ENCODE measurements at regions not wholly inside any gene's neighbourhood (a gene's known extent, or its start where the extent isn't known, plus 50 kb on each side); places are given as distances from the start of the nearest gene placed in this dataset.

DNA sequence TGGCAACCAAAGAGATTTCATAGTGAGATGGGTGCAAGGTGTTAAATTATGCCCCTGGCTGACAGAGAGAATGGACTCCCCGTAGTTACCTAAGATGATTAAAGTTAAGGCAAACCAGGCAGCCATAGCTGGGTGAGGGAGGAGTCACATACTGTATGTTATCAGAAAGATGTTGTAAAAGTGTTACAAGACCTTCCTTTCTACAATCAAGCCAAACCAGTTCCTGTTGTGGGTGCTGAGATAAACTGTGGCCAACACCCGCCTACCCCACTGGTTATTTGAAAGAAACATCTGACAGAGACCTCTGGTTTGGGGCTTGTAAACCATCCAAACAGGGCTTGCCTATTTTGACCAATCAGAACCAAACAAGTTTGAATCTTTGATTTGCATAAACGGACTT, 684.7 kb upstream of the NUDT12 start:
- no peak overlapping the region for H3K27ac ChIP-seq (ENCODE audit: control insufficient read depth, insufficient read depth, low read length)
- no peaks in the 10 kb centered on the region for H4K20me1 ChIP-seq (ENCODE audit: control insufficient read depth, extremely low read depth, insufficient read depth, low read length)
- TF ChIP-seq, protein P1, sequence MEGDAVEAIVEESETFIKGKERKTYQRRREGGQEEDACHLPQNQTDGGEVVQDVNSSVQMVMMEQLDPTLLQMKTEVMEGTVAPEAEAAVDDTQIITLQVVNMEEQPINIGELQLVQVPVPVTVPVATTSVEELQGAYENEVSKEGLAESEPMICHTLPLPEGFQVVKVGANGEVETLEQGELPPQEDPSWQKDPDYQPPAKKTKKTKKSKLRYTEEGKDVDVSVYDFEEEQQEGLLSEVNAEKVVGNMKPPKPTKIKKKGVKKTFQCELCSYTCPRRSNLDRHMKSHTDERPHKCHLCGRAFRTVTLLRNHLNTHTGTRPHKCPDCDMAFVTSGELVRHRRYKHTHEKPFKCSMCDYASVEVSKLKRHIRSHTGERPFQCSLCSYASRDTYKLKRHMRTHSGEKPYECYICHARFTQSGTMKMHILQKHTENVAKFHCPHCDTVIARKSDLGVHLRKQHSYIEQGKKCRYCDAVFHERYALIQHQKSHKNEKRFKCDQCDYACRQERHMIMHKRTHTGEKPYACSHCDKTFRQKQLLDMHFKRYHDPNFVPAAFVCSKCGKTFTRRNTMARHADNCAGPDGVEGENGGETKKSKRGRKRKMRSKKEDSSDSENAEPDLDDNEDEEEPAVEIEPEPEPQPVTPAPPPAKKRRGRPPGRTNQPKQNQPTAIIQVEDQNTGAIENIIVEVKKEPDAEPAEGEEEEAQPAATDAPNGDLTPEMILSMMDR (optimal IDR thresholded peaks at IDR 0.05 in 1 of 3, IDR thresholded peaks at IDR 0.05 in 1 of 3, conservative IDR thresholded peaks at IDR 0.05 in 1 of 3; ENCODE audit: extremely low read depth in 1 of 3, insufficient read depth in 2 of 3, low read length in 3 of 3), result no peak
- no peak for TF ChIP-seq EZH2 (IDR thresholded peaks at IDR 0.05; ENCODE audit: low read length)
- no peaks in the 10 kb centered on the region for H3K79me2 ChIP-seq (ENCODE audit: control insufficient read depth, insufficient read depth, low read length)
- no peaks in the 10 kb centered on the region for H3K9me3 ChIP-seq (ENCODE audit: control insufficient read depth, low read depth, low read length)
- no peaks in the 10 kb centered on the region for H3K9me1 ChIP-seq (ENCODE audit: control insufficient read depth, extremely low read depth, insufficient read depth, low read length)
- no peak overlapping the region for H3K4me2 ChIP-seq (ENCODE audit: control insufficient read depth, extremely low read depth, insufficient read depth, low read depth, low read length)
- H3K9ac ChIP-seq (ENCODE audit: control insufficient read depth, extremely low read depth, insufficient read depth, low read length), result no peak overlapping the region
- H3K27me3 ChIP-seq (ENCODE audit: control insufficient read depth, extremely low read depth, insufficient read depth, low read length), result no peaks in the 10 kb centered on the region
- dilution Hi-C loops (cut with MboI; ENCODE audit: extremely low pct_ligation_motif_present, low sequenced_read_pairs), result no loop called here
- FAIRE-seq (peak; percentile 13), DNase-seq (ENCODE audit: low read depth, low spot score) (no peak)
- H3K4me1 ChIP-seq (ENCODE audit: control insufficient read depth, extremely low read depth, insufficient read depth, low read length), result peaks cover 4% of the 10 kb centered on the region
- peak overlapping the region; percentile 42 for H2AFZ ChIP-seq (ENCODE audit: control insufficient read depth, low read length)
- no peak overlapping the region for H3K4me3 ChIP-seq (ENCODE audit: control insufficient read depth in 2 of 3, extremely low read depth in 1 of 3, insufficient read depth in 2 of 3, low read depth in 1 of 3, low read length in 3 of 3)
- no peaks in the 10 kb centered on the region for H3K36me3 ChIP-seq (ENCODE audit: control insufficient read depth in 2 of 2, extremely low read depth in 1 of 2, insufficient read depth in 2 of 2, low read length in 2 of 2)

DNA sequence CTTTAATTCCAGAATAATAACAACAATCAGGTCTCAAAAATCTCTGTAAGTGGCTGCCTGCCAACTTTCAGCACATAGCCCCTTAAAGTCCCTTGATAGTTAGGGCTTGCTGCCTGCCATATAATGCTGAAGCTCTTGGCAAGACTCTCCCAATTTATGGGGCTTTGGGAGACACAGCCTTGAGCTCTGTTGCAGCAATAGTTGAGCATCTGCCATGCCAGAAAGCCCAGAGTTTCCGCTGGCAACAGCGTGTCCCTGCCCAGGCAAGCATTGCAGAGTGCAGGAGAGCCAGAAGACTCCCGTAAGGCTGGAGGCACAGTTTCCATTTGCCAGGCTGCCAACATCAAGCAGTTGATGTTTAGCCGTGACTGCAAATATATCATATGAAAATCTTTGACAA, 678.5 kb upstream of the NUDT12 start:
- H3K9me1 ChIP-seq (ENCODE audit: control insufficient read depth, extremely low read depth, insufficient read depth, low read length), result no peaks in the 10 kb centered on the region
- H2AFZ ChIP-seq (ENCODE audit: control insufficient read depth, low read length), result peak overlapping the region; percentile 61
- H3K27ac ChIP-seq (ENCODE audit: control insufficient read depth, insufficient read depth, low read length), result no peak overlapping the region
- peak overlapping the region; percentile 36 for H3K4me2 ChIP-seq (ENCODE audit: control insufficient read depth, extremely low read depth, insufficient read depth, low read depth, low read length)
- H3K27me3 ChIP-seq (ENCODE audit: control insufficient read depth, extremely low read depth, insufficient read depth, low read length), result no peaks in the 10 kb centered on the region
- H4K20me1 ChIP-seq (ENCODE audit: control insufficient read depth, extremely low read depth, insufficient read depth, low read length), result no peaks in the 10 kb centered on the region
- no peak for TF ChIP-seq EZH2 (IDR thresholded peaks at IDR 0.05; ENCODE audit: low read length)
- TF ChIP-seq, protein P1 (optimal IDR thresholded peaks at IDR 0.05 in 1 of 3, IDR thresholded peaks at IDR 0.05 in 1 of 3, conservative IDR thresholded peaks at IDR 0.05 in 1 of 3; ENCODE audit: extremely low read depth in 1 of 3, insufficient read depth in 2 of 3, low read length in 3 of 3), result no peak
- H3K79me2 ChIP-seq (ENCODE audit: control insufficient read depth, insufficient read depth, low read length), result no peaks in the 10 kb centered on the region
- FAIRE-seq, result peak; percentile 43
- H3K36me3 ChIP-seq (ENCODE audit: control insufficient read depth in 2 of 2, extremely low read depth in 1 of 2, insufficient read depth in 2 of 2, low read length in 2 of 2), result no peaks in the 10 kb centered on the region
- no peaks in the 10 kb centered on the region for H3K9me3 ChIP-seq (ENCODE audit: control insufficient read depth, low read depth, low read length)
- dilution Hi-C loops (cut with MboI; ENCODE audit: extremely low pct_ligation_motif_present, low sequenced_read_pairs), result no loop called here
- H3K4me3 ChIP-seq (ENCODE audit: control insufficient read depth in 2 of 3, extremely low read depth in 1 of 3, insufficient read depth in 2 of 3, low read depth in 1 of 3, low read length in 3 of 3), result no peak overlapping the region
- H3K9ac ChIP-seq (ENCODE audit: control insufficient read depth, extremely low read depth, insufficient read depth, low read length), result no peak overlapping the region
- DNase-seq (ENCODE audit: low read depth, low spot score), result no peak
- peaks cover 3% of the 10 kb centered on the region for H3K4me1 ChIP-seq (ENCODE audit: control insufficient read depth, extremely low read depth, insufficient read depth, low read length)
